Activated effector memory CD4-positive, alpha-beta T cell treated with Interleukin-2 at 50 U/mL for 16 hours (primary cell): ENCODE measurements at regions not wholly inside any gene's neighbourhood (a gene's known extent, or its start where the extent isn't known, plus 50 kb on each side); places are given as distances from the start of the nearest gene placed in this dataset.
"Not testable (repeated sequence)": the region's sequence is repeated elsewhere in the genome, so short reads cannot be mapped to it uniquely, and the experiment has no call there.

ENCODE experiments used
- DNase-seq: peaks from one replicate; pipeline ENCODE4 v3.0.0-alpha.2; 2020

DNA sequence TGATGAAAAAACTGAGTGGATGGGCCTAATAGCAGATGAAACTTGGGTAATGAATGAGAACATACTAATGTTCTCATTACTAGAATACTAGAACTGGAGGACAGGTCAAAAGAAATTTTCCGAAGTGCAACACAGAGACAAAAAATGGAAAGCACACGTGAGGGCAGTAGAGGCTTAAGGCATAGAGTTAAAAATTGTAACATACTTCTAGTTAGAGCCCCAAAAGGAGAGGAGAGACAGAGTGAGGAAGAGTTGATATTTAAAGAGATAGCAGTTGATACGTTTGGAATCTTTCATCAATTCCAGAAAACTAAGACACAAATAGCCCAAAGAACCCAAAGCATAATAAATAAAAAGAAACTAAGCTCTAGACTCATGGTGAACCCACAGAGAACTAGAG lies 327.9 kb downstream of the SQOR start:
- DNase-seq = no peak

GRCh38 chr15:45970542-45970941 lies 335.7 kb downstream of the SQOR start:
- no peak for DNase-seq

- no peak for DNase-seq
These were observed 345.5 kb downstream of the SQOR start for GRCh38 chr15:45980366-45980765.

GRCh38 chr15:45981625-45982024 lies 346.8 kb downstream of the SQOR start:
- DNase-seq = no peak

GRCh38 chr15:45991863-45992262 lies 357.0 kb downstream of the SQOR start:
- no peak for DNase-seq

DNA sequence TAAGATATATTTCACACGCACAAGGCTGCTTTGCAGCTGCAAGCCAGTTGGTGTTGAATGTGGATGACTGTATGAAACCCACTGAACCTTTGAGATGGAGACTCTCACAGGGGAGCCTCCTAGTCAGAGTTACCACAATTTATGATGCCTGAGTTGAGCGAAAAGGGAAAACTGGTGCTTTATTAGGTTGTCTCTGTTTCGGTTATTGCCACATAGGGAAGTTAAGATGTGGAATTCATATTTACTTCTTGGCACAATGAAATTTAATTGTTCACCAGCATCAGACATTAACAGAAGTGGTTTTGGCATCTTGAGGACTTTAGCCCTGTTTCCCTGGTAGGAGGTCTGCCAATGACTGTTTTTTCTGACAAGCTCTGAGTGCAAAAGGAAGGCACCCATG lies 358.2 kb downstream of the SQOR start:
- DNase-seq = no peak

DNA sequence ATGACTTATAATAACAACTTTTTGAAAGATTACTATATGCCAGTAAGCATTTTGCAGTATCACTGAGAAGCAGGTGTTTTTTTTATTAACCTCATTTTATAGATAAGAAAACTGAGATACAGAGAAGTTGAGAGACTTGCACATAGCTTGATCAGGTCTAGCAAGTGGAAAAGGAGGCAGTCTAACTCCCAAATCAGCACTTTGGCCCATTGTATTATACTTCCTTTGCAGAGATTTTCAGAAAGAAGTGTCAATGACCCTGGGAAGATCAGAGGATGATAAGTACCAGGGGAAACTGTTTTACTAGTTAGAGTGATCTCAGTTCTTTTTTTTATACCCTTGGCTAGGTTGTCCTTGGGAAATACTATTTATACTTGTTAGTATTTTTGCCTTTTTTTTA lies 358.7 kb downstream of the SQOR start:
- no peak for DNase-seq

GRCh38 chr15:45995800-45996199 lies 361.0 kb downstream of the SQOR start:
- no peak for DNase-seq

DNA sequence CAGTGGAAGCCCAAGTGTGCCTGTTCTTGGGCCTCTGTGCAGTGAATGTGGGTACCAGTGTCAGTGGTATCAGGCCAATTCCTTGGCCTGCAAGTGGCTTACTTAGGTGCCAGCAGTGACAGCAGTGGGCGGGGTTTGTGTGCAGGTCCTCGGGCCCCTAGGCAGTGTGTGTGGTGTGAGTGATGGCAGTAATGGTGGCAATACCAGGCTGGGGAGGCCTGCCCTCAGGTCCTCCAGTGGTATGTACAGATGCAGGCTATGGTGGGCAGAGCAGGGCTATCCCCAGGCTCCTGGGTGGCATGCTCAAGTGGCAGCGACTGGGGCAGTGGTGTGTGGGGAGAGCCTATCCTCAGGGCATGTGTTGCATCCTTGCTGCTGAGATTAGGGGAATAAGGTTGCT lies 379.7 kb downstream of the SQOR start:
- no peak for DNase-seq

- no peak for DNase-seq
These were observed 399.9 kb downstream of the SQOR start for GRCh38 chr15:46034755-46035154.

- no peak for DNase-seq
These were observed 404.9 kb downstream of the SQOR start for GRCh38 chr15:46039703-46040102.

DNA sequence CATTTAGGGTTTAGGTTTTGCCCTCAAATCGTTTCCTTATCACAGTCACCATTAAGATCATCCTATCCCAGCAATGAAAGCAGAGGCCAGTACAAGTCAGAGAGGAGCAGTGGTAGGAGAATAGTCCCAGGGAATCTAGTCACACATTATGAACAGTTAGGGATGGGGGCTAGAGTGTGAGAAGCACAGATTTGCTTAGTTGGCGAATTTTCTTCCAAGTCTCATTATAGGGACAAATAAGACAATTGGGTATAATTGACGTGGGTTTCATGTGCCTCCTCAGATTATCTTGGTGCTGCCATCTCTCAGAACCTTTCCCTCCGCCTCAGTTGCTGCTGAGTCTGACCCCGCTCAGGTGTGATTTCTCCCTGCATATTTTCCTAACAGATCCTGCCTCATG lies 407.1 kb downstream of the SQOR start:
- no peak for DNase-seq

DNA sequence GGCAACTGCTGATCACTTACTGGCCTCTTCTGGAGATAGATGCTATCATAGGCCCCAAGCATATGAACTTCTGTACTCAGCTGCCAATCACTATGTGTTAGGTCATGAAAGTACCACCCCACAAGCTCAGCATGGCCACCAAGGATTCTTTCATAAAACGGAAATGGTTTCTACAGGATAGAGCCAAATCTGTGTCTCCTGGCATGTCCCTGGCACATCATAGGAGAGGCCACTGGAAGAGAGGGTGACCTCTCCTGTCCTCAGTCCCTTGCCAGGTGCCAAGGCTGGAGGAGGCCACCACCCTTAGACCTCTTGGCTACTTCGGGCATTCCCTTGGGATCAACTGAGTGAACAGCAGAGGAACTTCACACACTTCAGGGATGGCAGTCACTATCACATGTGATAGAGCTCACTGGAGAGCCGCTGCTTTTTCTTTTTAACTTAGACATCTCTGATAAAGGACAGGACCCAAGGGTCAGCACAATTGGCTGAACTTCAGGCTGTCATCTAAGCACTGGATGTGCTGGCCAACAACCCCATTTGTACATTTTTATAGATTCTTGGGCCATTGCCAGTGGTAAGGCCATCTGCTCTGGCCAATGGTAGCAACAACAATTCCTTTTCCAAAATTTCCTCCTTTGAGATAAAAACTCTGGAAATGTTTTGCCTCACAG lies 425.2 kb downstream of the SQOR start:
- DNase-seq = no peak

GRCh38 chr15:46061002-46061401 lies 426.2 kb downstream of the SQOR start:
- DNase-seq = no peak

- DNase-seq = no peak
These were observed 442.4 kb downstream of the SQOR start for GRCh38 chr15:46077220-46077619.

DNA sequence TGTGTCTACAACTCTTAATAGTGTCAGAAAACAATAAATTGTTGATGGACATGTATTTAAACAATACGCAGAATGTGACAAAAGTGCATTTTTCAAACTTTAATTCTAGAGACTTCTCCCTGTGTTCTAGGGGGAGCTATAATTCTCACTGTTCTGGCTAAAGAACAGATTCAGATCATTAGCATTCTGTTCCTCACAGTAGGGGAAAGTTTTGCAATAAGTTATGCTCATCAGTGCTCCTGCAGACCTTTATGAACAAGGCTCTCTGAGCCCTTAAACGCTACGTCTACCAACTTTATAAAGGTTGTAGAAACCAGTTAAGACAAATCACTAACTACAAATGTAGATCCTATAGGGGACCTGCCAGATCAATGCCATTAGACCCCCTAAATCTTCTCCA lies 444.2 kb downstream of the SQOR start:
- DNase-seq = no peak

- no peak for DNase-seq
These were observed 445.2 kb downstream of the SQOR start for GRCh38 chr15:46080016-46080415.

DNA sequence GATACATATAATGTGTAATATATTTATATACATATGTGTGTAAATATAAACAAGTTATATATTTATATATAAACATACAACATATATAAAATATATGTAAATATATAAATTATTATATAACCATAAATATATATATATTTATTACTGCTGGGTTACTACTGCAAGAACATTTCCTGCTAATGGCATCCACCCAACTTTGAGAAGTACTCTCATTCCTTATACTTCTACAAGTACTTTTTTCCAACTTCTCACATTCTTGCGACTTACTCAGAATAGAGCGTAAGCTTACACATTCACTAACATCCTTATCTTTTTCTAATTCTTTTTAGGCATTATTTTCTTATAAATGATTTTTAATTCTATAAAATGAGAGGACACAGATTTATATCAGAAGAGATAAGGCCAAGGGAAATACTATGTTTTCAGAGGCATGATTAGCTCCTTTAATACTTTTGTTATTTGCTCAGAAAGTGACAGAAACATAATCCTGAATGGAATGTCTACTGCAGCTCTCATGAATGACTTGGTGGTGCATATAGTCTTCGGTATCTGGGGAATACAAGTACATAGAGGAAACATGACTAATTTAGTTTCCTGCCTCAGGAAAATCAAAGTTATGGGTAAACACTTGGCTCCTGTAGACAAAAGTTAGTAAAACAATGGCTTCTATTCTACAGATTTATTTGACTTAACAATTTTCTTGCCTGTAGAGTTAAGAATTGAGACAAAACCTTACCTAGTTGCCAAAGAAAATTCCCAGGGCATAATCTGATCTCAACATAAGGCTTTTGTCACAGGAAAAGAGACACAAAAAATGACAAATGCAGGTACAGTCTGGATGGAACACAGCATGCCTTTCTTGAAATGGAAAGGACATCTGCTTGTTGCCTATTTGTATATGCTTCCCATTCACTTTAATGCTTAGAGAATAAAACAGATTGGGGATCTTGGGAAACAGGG lies 453.9 kb downstream of the SQOR start:
- DNase-seq = no peak

DNA sequence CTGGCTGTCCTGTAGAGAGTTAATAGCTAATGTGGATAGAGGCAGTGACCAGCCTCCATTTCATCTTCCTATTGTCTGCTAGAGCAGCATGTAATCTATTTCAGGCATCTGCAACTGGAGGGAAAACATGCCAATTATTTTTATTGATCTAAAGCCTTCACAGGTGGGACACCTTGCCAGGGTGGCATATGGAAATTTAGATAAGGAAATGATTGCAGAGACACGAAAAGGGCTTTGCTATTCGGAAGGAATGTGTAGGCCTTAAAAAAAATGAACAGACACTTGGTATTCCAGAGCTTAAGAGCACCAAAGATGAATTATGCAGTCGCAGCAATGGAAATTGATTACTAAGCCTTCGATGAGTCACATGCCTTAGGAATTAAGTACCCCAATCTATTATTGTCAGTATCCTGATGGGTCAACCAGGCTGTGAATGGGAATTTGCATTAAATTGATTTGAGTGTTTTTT lies 454.7 kb downstream of the SQOR start:
- no peak for DNase-seq

- DNase-seq = no peak
These were observed 457.1 kb downstream of the SQOR start for GRCh38 chr15:46091860-46092450.

- DNase-seq = not testable (repeated sequence)
These were observed 463.2 kb downstream of the SQOR start for GRCh38 chr15:46098006-46098405.

- no peak for DNase-seq
These were observed 475.9 kb downstream of the SQOR start for GRCh38 chr15:46110755-46111154.

DNA sequence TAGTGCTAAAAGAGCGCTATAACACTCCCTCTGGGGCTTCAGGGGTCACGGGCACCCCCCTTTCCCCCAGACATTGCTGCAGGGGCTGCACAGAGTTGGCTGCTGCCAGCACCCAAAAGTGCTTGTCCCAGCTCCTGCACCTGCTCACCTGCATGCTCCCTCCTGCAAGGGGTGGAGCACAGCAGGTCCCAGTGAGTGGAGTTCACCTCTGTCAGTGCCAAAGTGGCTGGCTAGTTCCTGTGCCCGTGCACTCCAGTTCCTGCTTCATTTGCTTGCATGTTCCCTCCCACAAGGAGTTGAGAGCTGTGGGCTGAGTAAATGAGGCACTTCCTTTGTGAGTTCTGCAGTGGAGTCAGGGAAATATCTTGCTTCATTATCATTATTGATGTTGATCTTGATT lies 476.9 kb downstream of the SQOR start:
- no peak for DNase-seq

DNA sequence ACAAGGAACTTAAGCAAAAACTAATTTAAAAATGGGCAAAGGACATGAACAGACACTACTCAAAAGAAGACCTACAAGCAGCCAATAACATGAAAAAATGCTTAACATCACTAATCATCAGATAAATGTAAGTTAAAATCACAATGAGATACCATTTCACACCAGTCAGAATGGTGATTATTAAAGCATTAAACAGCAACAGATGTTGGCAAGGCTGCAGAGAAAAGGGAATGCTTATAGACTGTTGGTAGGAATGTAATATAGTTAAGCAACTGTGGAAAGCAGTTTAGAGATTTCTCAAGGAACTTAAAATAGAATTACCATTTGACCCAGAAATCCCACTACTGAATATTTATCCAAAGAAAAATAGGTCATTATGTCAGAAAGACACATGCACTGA lies 482.2 kb downstream of the SQOR start:
- DNase-seq = no peak
